Mesendoderm (in vitro differentiated cells): ENCODE measurements at regions not wholly inside any gene's neighbourhood (a gene's known extent, or its start where the extent isn't known, plus 50 kb on each side); places are given as distances from the start of the nearest gene placed in this dataset.

Experiments
- DNase-seq: peaks from one replicate; pipeline ENCODE4 v3.0.0; 2013
- H2AK5ac ChIP-seq: 2 replicates; pipeline ENCODE4 v1.6.1; 2013; ENCODE audit warnings: low read length, inconsistent platforms
- H2BK120ac ChIP-seq: 2 replicates; pipeline ENCODE4 v1.6.1; 2013; ENCODE audit warnings: low read depth, mild to moderate bottlenecking, low read length, moderate library complexity, mixed read lengths
- H2BK15ac ChIP-seq: replicated peaks from 2 replicates; pipeline ENCODE4 v1.6.1; 2013; ENCODE audit warnings: low read depth, mild to moderate bottlenecking, moderate library complexity
- H2BK5ac ChIP-seq: 2 replicates; pipeline ENCODE4 v1.6.1; 2013; ENCODE audit warnings: low read length, inconsistent platforms
- H3K18ac ChIP-seq: 2 replicates; pipeline ENCODE4 v1.6.1; 2013; ENCODE audit warnings: mild to moderate bottlenecking, low read length, mixed read lengths
- H3K23ac ChIP-seq: one replicate; pipeline ENCODE4 v1.6.1; 2013; ENCODE audit warnings: low read length
- H3K27ac ChIP-seq: 2 replicates; pipeline ENCODE4 v1.5.1; 2013; ENCODE audit warnings: low read depth, mild to moderate bottlenecking, inconsistent platforms, low read length, moderate library complexity
- H3K27me3 ChIP-seq: 2 replicates; pipeline ENCODE4 v1.6.1; 2013; ENCODE audit warnings: low read length, control low read depth, mild to moderate bottlenecking, inconsistent platforms; ENCODE audit not compliant: insufficient read depth, poor library complexity
- H3K36me3 ChIP-seq: 2 replicates; pipeline ENCODE4 v1.6.1; 2013; ENCODE audit warnings: low read length, inconsistent platforms; ENCODE audit not compliant: control insufficient read depth, insufficient read depth
- H3K4ac ChIP-seq: one replicate; pipeline ENCODE4 v1.6.1; 2013; ENCODE audit warnings: low read depth, mild to moderate bottlenecking, low read length, moderate library complexity
- H3K4me1 ChIP-seq: 2 replicates; pipeline ENCODE4 v1.6.1; 2013; ENCODE audit warnings: low read depth, low read length, inconsistent platforms; ENCODE audit not compliant: control insufficient read depth
- H3K4me2 ChIP-seq: 2 replicates; pipeline ENCODE4 v1.6.1; 2013; ENCODE audit warnings: low read length
- H3K4me3 ChIP-seq: 2 replicates; pipeline ENCODE4 v1.5.1; 2013; ENCODE audit warnings: mild to moderate bottlenecking, low read length
- H3K56ac ChIP-seq: one replicate; pipeline ENCODE4 v1.6.1; 2013; ENCODE audit warnings: low read length
- H3K79me1 ChIP-seq: 2 replicates; pipeline ENCODE4 v1.6.1; 2013; ENCODE audit warnings: low read length, inconsistent platforms
- H3K79me2 ChIP-seq: 2 replicates; pipeline ENCODE4 v1.6.1; 2013; ENCODE audit warnings: mild to moderate bottlenecking, low read length; ENCODE audit not compliant: control insufficient read depth, insufficient read depth
- H3K9ac ChIP-seq: 2 replicates; pipeline ENCODE4 v1.6.1; 2013; ENCODE audit warnings: low read length, inconsistent platforms
- H4K5ac ChIP-seq: one replicate; pipeline ENCODE4 v1.6.1; 2013; ENCODE audit warnings: low read length
- H4K8ac ChIP-seq: one replicate; pipeline ENCODE4 v1.6.1; 2013; ENCODE audit warnings: low read depth, mild to moderate bottlenecking, control low read depth, low read length, moderate library complexity
- WGBS: extraction: QIAGEN DNeasy Blood & Tissue Kit; methylation state at CpG from one replicate; pipeline ENCODE4 v1.1.7; 2013; ENCODE audit warnings: low lambda C conversion rate, missing lambda C conversion rate; ENCODE audit not compliant: insufficient coverage; ENCODE audit errors: extremely low coverage; 5-methylcytosine and 5-hydroxymethylcytosine counted together

- no peaks in the 10 kb centered on the region for H3K4me1 ChIP-seq
- no peak overlapping the region for H3K27ac ChIP-seq
- no peak overlapping the region for H2BK15ac ChIP-seq
- H3K27me3 ChIP-seq = no peaks in the 10 kb centered on the region
- no peak overlapping the region for H2BK120ac ChIP-seq
- no peak for DNase-seq
- no peak overlapping the region for H3K56ac ChIP-seq
- H3K9ac ChIP-seq = no peak overlapping the region
- no peak overlapping the region for H3K4me2 ChIP-seq
- no peak overlapping the region for H3K23ac ChIP-seq
- no peak overlapping the region for H2AK5ac ChIP-seq
- H2BK5ac ChIP-seq = no peak overlapping the region
- no peak overlapping the region for H4K8ac ChIP-seq
- no peak overlapping the region for H4K5ac ChIP-seq
- H3K18ac ChIP-seq = no peak overlapping the region
- no peak overlapping the region for H3K4me3 ChIP-seq
- H3K79me2 ChIP-seq = no peaks in the 10 kb centered on the region
- WGBS = no CpG with 5 or more reads among the region's 1 CpG
- H3K4ac ChIP-seq = no peak overlapping the region
- no peaks in the 10 kb centered on the region for H3K36me3 ChIP-seq
- H3K79me1 ChIP-seq = no peaks in the 10 kb centered on the region
Measured at GRCh38 chr4:14257903-14258302, 630.4 kb upstream of the BOD1L1 start.

- H2BK120ac ChIP-seq = no peak overlapping the region
Measured at GRCh38 chr4:14259936-14260335, 632.4 kb upstream of the BOD1L1 start.

GRCh38 chr4:14260591-14260990 lies 633.1 kb upstream of the BOD1L1 start:
- Histone ChIP-seq H3K79me2 (no peaks in the 10 kb centered on the region), H3K27me3 (no peaks in the 10 kb centered on the region), H3K4ac (no peak overlapping the region), H4K5ac (no peak overlapping the region), H3K36me3 (no peaks in the 10 kb centered on the region), H2AK5ac (no peak overlapping the region), H3K18ac (no peak overlapping the region), H3K23ac (no peak overlapping the region), H2BK5ac (no peak overlapping the region), H2BK15ac (no peak overlapping the region), H3K9ac (no peak overlapping the region), H3K4me2 (no peak overlapping the region), H3K4me3 (no peak overlapping the region), H3K4me1 (no peaks in the 10 kb centered on the region), H2BK120ac (no peak overlapping the region), H3K56ac (no peak overlapping the region), H3K27ac (no peak overlapping the region), H3K79me1 (no peaks in the 10 kb centered on the region), H4K8ac (no peak overlapping the region)
- no peak for DNase-seq
- no CpG with 5 or more reads among the region's 3 CpGs for WGBS

More at GRCh38 chr4:14259936-14260335, 632.4 kb upstream of the BOD1L1 start:
- Histone ChIP-seq H3K27ac (no peak overlapping the region), H3K36me3 (no peaks in the 10 kb centered on the region), H3K79me1 (no peaks in the 10 kb centered on the region), H4K5ac (no peak overlapping the region), H2BK5ac (no peak overlapping the region), H3K18ac (no peak overlapping the region), H3K4me1 (no peaks in the 10 kb centered on the region), H3K79me2 (no peaks in the 10 kb centered on the region), H3K4me2 (no peak overlapping the region), H3K4me3 (no peak overlapping the region), H3K56ac (no peak overlapping the region), H2AK5ac (no peak overlapping the region), H3K27me3 (no peaks in the 10 kb centered on the region), H4K8ac (no peak overlapping the region), H3K9ac (no peak overlapping the region), H3K4ac (no peak overlapping the region), H2BK15ac (no peak overlapping the region), H3K23ac (no peak overlapping the region)
- DNase-seq = no peak
- no CpG with 5 or more reads among the region's 4 CpGs for WGBS

GRCh38 chr4:14262221-14262620 lies 634.7 kb upstream of the BOD1L1 start:
- H4K8ac ChIP-seq = no peak overlapping the region
- H3K4me3 ChIP-seq = no peak overlapping the region
- H3K4ac ChIP-seq = no peak overlapping the region
- no CpG with 5 or more reads among the region's 4 CpGs for WGBS
- H3K23ac ChIP-seq = no peak overlapping the region
- no peak overlapping the region for H3K18ac ChIP-seq
- H2BK5ac ChIP-seq = no peak overlapping the region
- H3K4me1 ChIP-seq = no peaks in the 10 kb centered on the region
- no peak overlapping the region for H3K9ac ChIP-seq
- no peaks in the 10 kb centered on the region for H3K79me1 ChIP-seq
- H3K27me3 ChIP-seq = no peaks in the 10 kb centered on the region
- no peak overlapping the region for H4K5ac ChIP-seq
- no peak for DNase-seq
- no peak overlapping the region for H3K56ac ChIP-seq
- no peaks in the 10 kb centered on the region for H3K36me3 ChIP-seq
- H3K79me2 ChIP-seq = no peaks in the 10 kb centered on the region
- H3K27ac ChIP-seq = no peak overlapping the region
- H3K4me2 ChIP-seq = no peak overlapping the region
- H2BK120ac ChIP-seq = no peak overlapping the region
- H2BK15ac ChIP-seq = no peak overlapping the region
- no peak overlapping the region for H2AK5ac ChIP-seq

- Histone ChIP-seq H3K27me3 (no peaks in the 10 kb centered on the region), H3K23ac (no peak overlapping the region), H3K56ac (no peak overlapping the region), H3K79me2 (no peaks in the 10 kb centered on the region), H2AK5ac (no peak overlapping the region), H2BK15ac (no peak overlapping the region), H4K8ac (no peak overlapping the region), H3K27ac (no peak overlapping the region), H3K4me3 (no peak overlapping the region), H2BK5ac (no peak overlapping the region), H4K5ac (no peak overlapping the region), H2BK120ac (no peak overlapping the region), H3K36me3 (no peaks in the 10 kb centered on the region), H3K4me1 (no peaks in the 10 kb centered on the region), H3K18ac (no peak overlapping the region), H3K9ac (no peak overlapping the region), H3K79me1 (no peaks in the 10 kb centered on the region), H3K4me2 (no peak overlapping the region), H3K4ac (no peak overlapping the region)
- peak; percentile 86 for DNase-seq
- no CpG with 5 or more reads among the region's 4 CpGs for WGBS
Measured at GRCh38 chr4:14264437-14264836, 636.9 kb upstream of the BOD1L1 start.

GRCh38 chr4:14265651-14266050 lies 638.1 kb upstream of the BOD1L1 start:
- H3K56ac ChIP-seq = no peak overlapping the region
- no peak overlapping the region for H3K23ac ChIP-seq
- H2BK120ac ChIP-seq = no peak overlapping the region
- H2AK5ac ChIP-seq = no peak overlapping the region
- H4K8ac ChIP-seq = no peak overlapping the region
- no peaks in the 10 kb centered on the region for H3K27me3 ChIP-seq
- no peaks in the 10 kb centered on the region for H3K4me1 ChIP-seq
- H3K4me3 ChIP-seq = no peak overlapping the region
- WGBS = no CpG with 5 or more reads among the region's 5 CpGs
- H4K5ac ChIP-seq = no peak overlapping the region
- no peak overlapping the region for H3K4ac ChIP-seq
- no peaks in the 10 kb centered on the region for H3K36me3 ChIP-seq
- no peak overlapping the region for H3K27ac ChIP-seq
- H2BK15ac ChIP-seq = no peak overlapping the region
- no peak overlapping the region for H3K9ac ChIP-seq
- H3K4me2 ChIP-seq = no peak overlapping the region
- no peak overlapping the region for H2BK5ac ChIP-seq
- no peaks in the 10 kb centered on the region for H3K79me1 ChIP-seq
- H3K18ac ChIP-seq = no peak overlapping the region
- DNase-seq = no peak
- no peaks in the 10 kb centered on the region for H3K79me2 ChIP-seq
